Stimulated activated CD8-positive, alpha-beta memory T cell treated with anti-CD3 and anti-CD28 coated beads, Interleukin-12 subunit alpha, Interleukin-12 subunit beta, amount 100 ng/mL, for 1 hour (primary cell): ENCODE measurements at regions not wholly inside any gene's neighbourhood (a gene's known extent, or its start where the extent isn't known, plus 50 kb on each side); places are given as distances from the start of the nearest gene placed in this dataset.

Experiments
- DNase-seq: peaks from one replicate; pipeline ENCODE4 v3.0.0-alpha.2; 2020; ENCODE audit warnings: low read depth

- no peak for DNase-seq
Observed at GRCh38 chr9:118751077-118751847, 618.0 kb downstream of the BRINP1 start.

DNA sequence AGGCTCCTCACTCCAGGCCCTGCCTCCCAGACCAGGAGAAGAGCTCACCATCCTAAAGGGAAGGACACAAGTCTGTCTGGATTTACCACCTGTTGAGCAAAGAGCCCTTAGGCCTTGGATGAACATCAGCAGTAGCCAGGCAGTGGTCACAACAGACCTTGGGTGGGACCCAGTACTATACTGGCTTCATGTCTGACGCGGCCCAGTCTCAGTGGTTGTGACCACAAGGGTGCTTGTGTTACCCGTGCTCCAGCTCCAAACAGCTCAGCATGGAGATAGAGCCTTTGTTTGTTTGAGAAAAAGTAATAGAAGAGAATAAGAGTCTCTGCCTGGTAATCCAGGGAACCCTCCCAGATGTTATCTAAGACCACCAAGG, 617.4 kb downstream of the BRINP1 start:
- no peak for DNase-seq

DNA sequence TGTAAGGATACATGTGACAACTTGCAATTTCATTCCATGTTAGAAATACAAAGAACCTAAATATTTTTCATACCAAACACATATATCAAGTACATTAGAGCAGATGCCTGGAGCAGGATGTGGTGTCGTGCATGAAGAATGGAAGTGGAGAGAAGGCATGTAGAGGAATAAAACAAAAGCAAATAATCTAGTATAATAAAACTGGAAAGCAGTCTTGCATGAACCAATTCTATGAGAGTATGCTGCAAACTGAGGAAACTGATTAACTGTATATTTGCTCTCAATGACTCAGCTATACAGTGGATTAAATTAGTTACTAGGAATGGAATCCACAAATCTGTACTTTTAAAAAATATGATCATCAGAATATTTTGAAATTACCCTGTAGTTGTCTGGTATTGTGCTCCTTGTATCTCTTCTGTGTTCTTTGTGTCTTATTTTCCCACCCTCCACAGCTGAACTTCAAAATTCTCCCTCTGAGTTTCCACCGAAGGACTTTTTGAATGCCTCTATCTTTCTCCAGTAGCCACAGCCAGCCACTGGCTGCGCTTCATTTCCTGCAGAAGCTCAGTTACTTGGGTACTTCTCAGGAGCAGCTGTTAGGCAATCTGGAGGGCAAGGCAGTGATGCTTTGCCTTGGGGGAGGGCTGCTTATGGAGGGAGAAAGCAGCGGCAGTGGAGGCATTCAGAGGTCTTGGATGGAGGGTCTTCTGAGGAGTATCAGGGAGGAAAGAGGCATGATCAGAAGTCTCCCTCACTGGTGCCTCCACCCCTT, 608.0 kb downstream of the BRINP1 start:
- DNase-seq, result no peak

DNA sequence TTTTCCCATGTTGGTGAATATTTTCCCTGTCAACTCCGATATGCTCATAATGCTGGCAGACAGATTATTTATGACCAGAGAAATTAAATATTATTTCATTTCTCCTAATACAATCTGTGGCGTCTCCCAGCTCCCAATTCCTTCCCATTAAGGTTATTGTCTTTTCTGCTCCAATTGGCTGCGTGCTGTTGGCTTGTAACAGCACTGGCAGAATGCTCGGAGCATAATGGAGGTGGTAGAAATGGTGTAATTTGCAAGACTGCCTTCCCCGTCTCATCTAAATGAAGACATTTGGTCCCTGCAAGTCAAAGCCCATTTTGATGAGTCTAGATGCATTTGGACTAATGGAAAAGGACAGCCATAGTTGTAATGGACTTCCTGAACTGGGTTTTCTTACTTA, 601.7 kb downstream of the BRINP1 start:
- no peak for DNase-seq

- DNase-seq, result no peak
Observed at GRCh38 chr9:118782790-118783463, 586.3 kb downstream of the BRINP1 start.

GRCh38 chr9:118784033-118784432, 585.2 kb downstream of the BRINP1 start:
- no peak for DNase-seq

DNA sequence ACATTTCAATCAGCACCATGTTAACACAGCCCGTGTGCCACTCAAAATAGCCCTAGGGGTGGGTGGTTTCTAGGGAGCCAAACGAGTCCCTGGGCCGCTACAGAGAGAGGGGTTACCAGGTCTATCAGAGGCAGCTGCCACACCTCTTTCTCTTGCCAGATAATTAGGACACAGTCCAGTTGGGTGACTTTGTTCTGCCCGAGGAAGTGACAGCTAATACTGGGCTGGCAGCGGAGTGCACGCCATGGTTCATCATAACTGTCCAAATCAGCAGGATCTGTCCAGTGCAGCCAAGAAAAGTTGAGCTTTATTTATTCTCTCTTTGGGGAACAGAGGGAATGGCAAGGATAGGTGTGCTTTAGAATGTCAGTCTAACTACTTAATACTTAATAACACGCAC, 583.8 kb downstream of the BRINP1 start:
- no peak for DNase-seq

- DNase-seq, result no peak
Observed at GRCh38 chr9:118786877-118787276, 582.4 kb downstream of the BRINP1 start.

- no peak for DNase-seq
Observed at GRCh38 chr9:118809160-118809625, 560.0 kb downstream of the BRINP1 start.

DNA sequence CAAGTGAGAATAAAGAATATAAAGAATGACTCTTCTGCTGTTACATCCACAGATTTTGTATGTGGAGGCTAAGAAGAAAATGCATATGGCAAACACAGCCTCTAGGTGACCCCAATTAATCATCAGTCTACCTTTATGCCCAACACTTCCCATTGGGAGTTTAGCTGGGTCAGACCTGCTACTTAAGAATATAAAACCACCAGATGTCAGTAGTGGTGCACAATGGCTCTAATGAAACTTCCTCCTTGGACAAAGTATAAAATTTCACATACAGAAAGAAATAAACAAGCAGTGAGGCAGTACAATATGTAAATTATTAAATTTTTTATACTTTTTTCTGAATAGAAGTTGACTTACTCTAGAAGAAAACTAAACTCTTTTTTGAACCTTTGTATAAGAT, 539.9 kb downstream of the BRINP1 start:
- DNase-seq, result no peak

DNA sequence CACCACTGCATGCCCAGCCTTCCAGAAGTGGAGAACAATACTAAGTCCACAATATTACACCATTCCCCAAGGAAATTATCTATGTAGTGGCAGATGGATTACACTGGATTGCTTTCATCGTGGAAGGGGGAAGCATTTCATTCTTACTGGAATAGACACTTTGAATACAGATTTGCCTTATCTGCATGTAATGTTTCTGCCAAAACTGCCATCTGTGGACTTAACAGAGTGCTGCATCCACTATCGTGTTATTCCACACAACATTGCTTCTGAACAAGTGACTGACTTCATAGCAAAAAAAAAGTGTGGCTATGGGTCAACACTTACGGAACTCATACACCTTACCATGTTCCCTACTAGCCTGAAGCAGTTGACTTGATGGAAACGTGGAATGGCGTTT, 536.9 kb downstream of the BRINP1 start:
- DNase-seq, result no peak

- no peak for DNase-seq
Observed at GRCh38 chr9:118836891-118837290, 532.3 kb downstream of the BRINP1 start.

GRCh38 chr9:118871531-118871930, 497.7 kb downstream of the BRINP1 start:
- DNase-seq, result no peak

- no peak for DNase-seq
Observed at GRCh38 chr9:118882684-118883083, 486.6 kb downstream of the BRINP1 start.

DNA sequence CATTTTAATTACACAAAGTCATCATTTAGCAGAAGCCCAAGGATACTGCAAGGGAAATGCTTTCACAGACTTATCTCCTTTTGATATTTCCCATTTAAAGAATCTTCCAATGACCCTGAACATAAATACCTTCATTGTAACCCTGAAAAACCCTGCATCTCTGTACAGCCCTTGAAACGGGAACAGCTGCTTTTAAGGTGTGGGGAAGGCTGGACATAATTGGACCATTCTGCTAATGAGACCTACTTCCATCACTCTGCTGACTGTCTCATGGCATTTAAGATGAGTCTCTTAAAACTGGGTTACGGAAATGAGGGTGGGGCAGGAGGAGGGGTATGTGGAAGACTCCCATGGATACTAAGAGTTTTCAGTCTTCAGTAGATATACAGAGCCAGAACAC, 485.8 kb downstream of the BRINP1 start:
- no peak for DNase-seq

DNA sequence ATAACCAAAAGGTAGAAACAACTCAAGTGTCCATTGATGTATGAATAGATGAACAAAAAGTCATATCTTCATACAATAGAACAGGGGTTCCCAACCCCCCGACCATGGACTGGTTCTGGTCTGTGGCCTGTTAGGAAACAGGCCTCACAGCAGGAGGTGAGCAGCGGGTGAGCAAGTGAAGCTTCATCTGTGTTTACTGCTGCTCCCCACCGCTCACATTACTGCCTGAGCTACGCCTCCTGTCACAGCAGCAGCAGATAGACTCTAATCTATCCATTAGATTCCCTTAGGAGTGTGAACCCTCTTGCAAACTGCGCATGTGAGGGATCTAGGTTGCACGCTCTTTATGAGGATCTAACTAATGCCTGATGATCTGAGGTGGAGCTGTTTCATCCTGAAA, 478.0 kb downstream of the BRINP1 start:
- DNase-seq, result no peak

DNA sequence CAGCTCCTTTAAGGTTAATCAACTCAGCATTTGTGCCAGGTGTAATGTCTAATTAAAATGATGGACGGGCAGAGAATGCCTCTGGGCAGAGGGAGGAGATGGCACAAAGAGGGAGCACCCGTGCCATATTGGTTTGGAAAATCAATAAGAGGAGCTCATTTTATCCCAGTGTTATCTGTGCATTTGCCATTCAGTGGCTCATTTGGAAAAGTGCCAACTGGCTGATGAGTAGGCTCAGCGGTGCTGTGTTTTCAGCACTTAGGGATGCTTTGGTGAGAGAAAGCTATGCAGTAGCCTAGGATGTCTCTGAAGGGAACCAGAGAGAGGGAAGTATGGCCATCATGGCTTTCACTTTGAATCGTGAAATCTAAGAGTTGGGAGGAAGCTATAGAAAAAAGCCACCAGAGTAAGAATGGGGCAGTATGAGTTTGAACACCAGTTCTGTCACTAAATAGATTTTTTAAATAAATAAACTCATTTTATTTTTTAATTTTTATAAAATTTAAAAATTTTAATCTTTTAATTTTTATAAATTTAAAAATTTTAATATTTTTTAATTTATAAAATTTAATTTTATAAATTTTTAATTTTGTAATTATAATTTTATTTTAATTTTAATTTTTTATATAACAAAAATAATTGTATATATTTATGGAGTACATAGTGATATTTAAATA, 472.8 kb downstream of the BRINP1 start:
- no peak for DNase-seq

- DNase-seq, result no peak
Observed at GRCh38 chr9:118918180-118918579, 451.1 kb downstream of the BRINP1 start.

- no peak for DNase-seq
Observed at GRCh38 chr9:118928722-118929121, 440.5 kb downstream of the BRINP1 start.

DNA sequence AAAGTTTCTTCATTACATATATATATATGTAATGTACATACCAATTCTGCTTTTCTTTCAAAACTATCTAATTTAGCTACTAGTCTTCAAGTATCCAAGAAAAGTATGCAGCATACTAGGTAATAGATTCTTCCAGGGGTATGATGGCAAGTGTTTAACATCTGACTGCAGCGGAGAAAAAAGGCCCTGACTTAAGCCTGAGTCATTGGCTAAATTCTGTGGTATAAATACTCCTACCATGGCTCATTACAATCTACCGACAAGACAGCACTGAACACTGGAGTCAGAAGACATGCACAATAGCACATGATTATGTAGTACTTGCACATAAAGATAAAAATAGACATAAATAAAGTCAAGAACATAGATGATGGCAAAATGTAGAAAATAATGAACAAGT, 439.9 kb downstream of the BRINP1 start:
- no peak for DNase-seq

GRCh38 chr9:118931941-118932340, 437.3 kb downstream of the BRINP1 start:
- DNase-seq, result no peak

- DNase-seq, result no peak
Observed at GRCh38 chr9:118938581-118938980, 430.7 kb downstream of the BRINP1 start.
